ENCODE measurements at regions not wholly inside any gene's neighbourhood (a gene's known extent, or its start where the extent isn't known, plus 50 kb on each side); places are given as distances from the start of the nearest gene placed in this dataset.

- DNase-seq: no peak
- intact Hi-C loops (cut with DNase I): no loop called here
- no peak for FAIRE-seq
- no peak overlapping the region for H3K27ac ChIP-seq (ENCODE audit: low read depth in 2 of 2, low read length in 2 of 2)
- H3K4me3 ChIP-seq (ENCODE audit: low read length in 3 of 3): no peak overlapping the region
- H3K27me3 ChIP-seq (ENCODE audit: control insufficient read depth, insufficient read depth, low read length): no peaks in the 10 kb centered on the region
- no peak overlapping the region for H3K9ac ChIP-seq (ENCODE audit: low read length in 3 of 3)
- no peaks in the 10 kb centered on the region for H3K9me3 ChIP-seq (ENCODE audit: control insufficient read depth in 2 of 3, insufficient read depth in 1 of 3, low read length in 3 of 3)
- TF ChIP-seq CTCF (IDR thresholded peaks at IDR 0.05; ENCODE audit: borderline replicate concordance, extremely low read depth, insufficient read depth): no peak
- H3K4me1 ChIP-seq (ENCODE audit: control insufficient read depth in 2 of 3, insufficient read depth in 2 of 3, low read depth in 1 of 3, low read length in 3 of 3): no peaks in the 10 kb centered on the region
- H3K36me3 ChIP-seq (ENCODE audit: control insufficient read depth in 2 of 3, insufficient read depth in 3 of 3, low read length in 3 of 3): no peaks in the 10 kb centered on the region
Measured at GRCh38 chr13:30038884-30039283, 188.5 kb upstream of the UBL3 start.

- H3K36me3 ChIP-seq (ENCODE audit: control insufficient read depth in 2 of 3, insufficient read depth in 3 of 3, low read length in 3 of 3): no peaks in the 10 kb centered on the region
Measured at GRCh38 chr13:30037766-30038165, 187.3 kb upstream of the UBL3 start.

GRCh38 chr13:30037306-30037705 is 186.9 kb upstream of the UBL3 start:
- Histone ChIP-seq H3K36me3 (ENCODE audit: control insufficient read depth in 2 of 3, insufficient read depth in 3 of 3, low read length in 3 of 3) (no peaks in the 10 kb centered on the region), H3K4me3 (ENCODE audit: low read length in 3 of 3) (no peak overlapping the region), H3K27me3 (ENCODE audit: control insufficient read depth, insufficient read depth, low read length) (no peaks in the 10 kb centered on the region), H3K9me3 (ENCODE audit: control insufficient read depth in 2 of 3, insufficient read depth in 1 of 3, low read length in 3 of 3) (no peaks in the 10 kb centered on the region), H3K4me1 (ENCODE audit: control insufficient read depth in 2 of 3, insufficient read depth in 2 of 3, low read depth in 1 of 3, low read length in 3 of 3) (no peaks in the 10 kb centered on the region), H3K9ac (ENCODE audit: low read length in 3 of 3) (no peak overlapping the region), H3K27ac (ENCODE audit: low read depth in 2 of 2, low read length in 2 of 2) (no peak overlapping the region)
- intact Hi-C loops (cut with DNase I): no loop called here
- DNase-seq (peak in 2 of 5 donors; percentile 42 to 52), FAIRE-seq (no peak)
- no peak for TF ChIP-seq CTCF (IDR thresholded peaks at IDR 0.05; ENCODE audit: borderline replicate concordance, extremely low read depth, insufficient read depth)

More at GRCh38 chr13:30037766-30038165, 187.3 kb upstream of the UBL3 start:
- Histone ChIP-seq H3K9ac (ENCODE audit: low read length in 3 of 3) (no peak overlapping the region), H3K9me3 (ENCODE audit: control insufficient read depth in 2 of 3, insufficient read depth in 1 of 3, low read length in 3 of 3) (no peaks in the 10 kb centered on the region), H3K27ac (ENCODE audit: low read depth in 2 of 2, low read length in 2 of 2) (no peak overlapping the region), H3K4me3 (ENCODE audit: low read length in 3 of 3) (no peak overlapping the region), H3K27me3 (ENCODE audit: control insufficient read depth, insufficient read depth, low read length) (no peaks in the 10 kb centered on the region), H3K4me1 (ENCODE audit: control insufficient read depth in 2 of 3, insufficient read depth in 2 of 3, low read depth in 1 of 3, low read length in 3 of 3) (no peaks in the 10 kb centered on the region)
- DNase-seq: no peak
- TF ChIP-seq CTCF (IDR thresholded peaks at IDR 0.05; ENCODE audit: borderline replicate concordance, extremely low read depth, insufficient read depth): no peak
- intact Hi-C loops (cut with DNase I): no loop called here
- FAIRE-seq: no peak

- no peak for FAIRE-seq
- H3K27me3 ChIP-seq (ENCODE audit: control insufficient read depth, insufficient read depth, low read length): no peaks in the 10 kb centered on the region
- H3K9ac ChIP-seq (ENCODE audit: low read length in 3 of 3): no peak overlapping the region
- DNase-seq: no peak
- no peaks in the 10 kb centered on the region for H3K4me1 ChIP-seq (ENCODE audit: control insufficient read depth in 2 of 3, insufficient read depth in 2 of 3, low read depth in 1 of 3, low read length in 3 of 3)
- no peak overlapping the region for H3K4me3 ChIP-seq (ENCODE audit: low read length in 3 of 3)
- no peak overlapping the region for H3K27ac ChIP-seq (ENCODE audit: low read depth in 2 of 2, low read length in 2 of 2)
- no peaks in the 10 kb centered on the region for H3K36me3 ChIP-seq (ENCODE audit: control insufficient read depth in 2 of 3, insufficient read depth in 3 of 3, low read length in 3 of 3)
- intact Hi-C loops (cut with DNase I): no loop called here
- TF ChIP-seq CTCF (IDR thresholded peaks at IDR 0.05; ENCODE audit: borderline replicate concordance, extremely low read depth, insufficient read depth): no peak
- no peaks in the 10 kb centered on the region for H3K9me3 ChIP-seq (ENCODE audit: control insufficient read depth in 2 of 3, insufficient read depth in 1 of 3, low read length in 3 of 3)
Measured at GRCh38 chr13:30034458-30034795, 184.0 kb upstream of the UBL3 start.

Data from kidney (tissue), 13 donors.